ENCODE measurements at regions not wholly inside any gene's neighbourhood (a gene's known extent, or its start where the extent isn't known, plus 50 kb on each side); places are given as distances from the start of the nearest gene placed in this dataset.

DNA sequence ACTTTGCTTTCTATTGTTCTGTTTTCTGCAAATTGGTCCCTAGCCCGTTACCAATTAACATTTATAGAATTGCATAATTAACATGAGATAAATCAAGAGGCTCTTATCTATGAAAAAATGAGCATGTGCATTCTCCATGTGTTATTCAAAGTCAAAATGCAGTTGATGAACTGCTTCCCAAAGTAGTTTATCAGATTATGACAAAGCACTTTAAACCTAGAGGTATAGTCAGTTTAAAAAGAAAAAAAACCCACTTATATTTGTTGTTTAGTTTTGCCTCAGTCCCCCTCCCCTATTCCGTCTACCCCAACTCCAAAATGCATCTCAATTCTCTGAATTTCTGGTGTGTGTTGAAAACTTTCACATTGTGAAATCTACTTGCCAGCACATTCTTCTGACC is 119.5 kb downstream of the ATXN3L start:
- TF ChIP-seq FOXK2 (IDR thresholded peaks at IDR 0.05), result no peak
- TF ChIP-seq, protein P1, sequence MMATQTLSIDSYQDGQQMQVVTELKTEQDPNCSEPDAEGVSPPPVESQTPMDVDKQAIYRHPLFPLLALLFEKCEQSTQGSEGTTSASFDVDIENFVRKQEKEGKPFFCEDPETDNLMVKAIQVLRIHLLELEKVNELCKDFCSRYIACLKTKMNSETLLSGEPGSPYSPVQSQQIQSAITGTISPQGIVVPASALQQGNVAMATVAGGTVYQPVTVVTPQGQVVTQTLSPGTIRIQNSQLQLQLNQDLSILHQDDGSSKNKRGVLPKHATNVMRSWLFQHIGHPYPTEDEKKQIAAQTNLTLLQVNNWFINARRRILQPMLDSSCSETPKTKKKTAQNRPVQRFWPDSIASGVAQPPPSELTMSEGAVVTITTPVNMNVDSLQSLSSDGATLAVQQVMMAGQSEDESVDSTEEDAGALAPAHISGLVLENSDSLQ (IDR thresholded peaks at IDR 0.05), result no peak
- TF ChIP-seq BHLHE40 (IDR thresholded peaks at IDR 0.05; ENCODE audit: borderline replicate concordance), result no peak
